M059J (cell line): ENCODE measurements at regions not wholly inside any gene's neighbourhood (a gene's known extent, or its start where the extent isn't known, plus 50 kb on each side); places are given as distances from the start of the nearest gene placed in this dataset.
"Not testable (repeated sequence)": the region's sequence is repeated elsewhere in the genome, so short reads cannot be mapped to it uniquely, and the experiment has no call there.

ENCODE experiments used
- DNase-seq: peaks from one replicate; pipeline ENCODE4 v3.0.0-alpha.2; 2012; ENCODE audit warnings: low read depth

- no peak for DNase-seq
Measured at GRCh38 chr6:82507112-82507511, 143.5 kb downstream of the TPBG start.

- no peak for DNase-seq
Measured at GRCh38 chr6:82511546-82511945, 147.9 kb downstream of the TPBG start.

- DNase-seq, result not testable (repeated sequence)
Measured at GRCh38 chr6:82517896-82518295, 154.3 kb downstream of the TPBG start.

- peak; percentile 10 for DNase-seq
Measured at GRCh38 chr6:82521369-82521768, 157.8 kb downstream of the TPBG start.

- no peak for DNase-seq
Measured at GRCh38 chr6:82521861-82522260, 158.2 kb downstream of the TPBG start.

- DNase-seq, result no peak
Measured at GRCh38 chr6:82524031-82524430, 160.4 kb downstream of the TPBG start.

- DNase-seq, result no peak
Measured at GRCh38 chr6:82525775-82526495, 162.3 kb downstream of the TPBG start.

- DNase-seq, result not testable (repeated sequence)
Measured at GRCh38 chr6:82529960-82530460, 166.4 kb downstream of the TPBG start.

- DNase-seq, result peak; percentile 20
Measured at GRCh38 chr6:82534876-82535275, 171.3 kb downstream of the TPBG start.

- not testable (repeated sequence) for DNase-seq
Measured at GRCh38 chr6:82549480-82549879, 185.9 kb downstream of the TPBG start.

- DNase-seq, result not testable (repeated sequence)
Measured at GRCh38 chr6:82551311-82551710, 187.7 kb downstream of the TPBG start.

- no peak for DNase-seq
Measured at GRCh38 chr6:82551831-82552230, 188.2 kb downstream of the TPBG start.

- no peak for DNase-seq
Measured at GRCh38 chr6:82553863-82554531, 190.4 kb downstream of the TPBG start.

GRCh38 chr6:82554666-82555065, 191.0 kb downstream of the TPBG start:
- DNase-seq, result no peak

GRCh38 chr6:82555801-82556200, 192.2 kb downstream of the TPBG start:
- peak; percentile 36 for DNase-seq

- DNase-seq, result not testable (repeated sequence)
Measured at GRCh38 chr6:82558531-82558930, 194.9 kb downstream of the TPBG start.

- no peak for DNase-seq
Measured at GRCh38 chr6:82567621-82568020, 204.0 kb downstream of the TPBG start.

- DNase-seq, result no peak
Measured at GRCh38 chr6:82568290-82568993, 204.8 kb downstream of the TPBG start.

GRCh38 chr6:82569022-82569421, 205.4 kb downstream of the TPBG start:
- DNase-seq, result no peak

- DNase-seq, result no peak
Measured at GRCh38 chr6:82570083-82570482, 206.5 kb downstream of the TPBG start.

GRCh38 chr6:82571455-82571854, 207.8 kb downstream of the TPBG start:
- no peak for DNase-seq

GRCh38 chr6:82573254-82573972, 209.8 kb downstream of the TPBG start:
- DNase-seq, result no peak
